SK-N-SH (cell line): ENCODE measurements at regions not wholly inside any gene's neighbourhood (a gene's known extent, or its start where the extent isn't known, plus 50 kb on each side); places are given as distances from the start of the nearest gene placed in this dataset.

Experiments used
- CTCF ChIA-PET: fragments of 300-600, 350-600 bp; formaldehyde crosslinking; extraction: SDS; loops from one replicate; lab custom pipeline; 2021; lab: Yijun Ruan, JAX
- POLR2A ChIA-PET: fragments of 350-600 bp; sonication (Branson Sonifier 250); formaldehyde crosslinking; extraction: SDS; loops from one replicate; lab custom pipeline; 2020; ENCODE audit warnings: antibody characterized with exemption, inconsistent platforms; lab: Yijun Ruan, JAX
- DNase-seq: peaks from one replicate; pipeline ENCODE4 v3.0.0; 2012
- H2AFZ ChIP-seq: fragments of 200-600 bp; sonication (generic); 2 replicates; pipeline ENCODE4 v1.8.1; 2016; ENCODE audit warnings: antibody characterized with exemption, mild to moderate bottlenecking, low read depth
- H3F3A ChIP-seq: fragments of 200-600 bp; sonication (generic); replicated peaks from 2 replicates; pipeline ENCODE3; 2016; ENCODE audit warnings: antibody characterized with exemption, mild to moderate bottlenecking; ENCODE audit not compliant: insufficient read depth
- H3K27ac ChIP-seq, 2 experiments: fragments of 200-500 bp in 1 of 2; fragments of 200-600 bp in 1 of 2; sonication (Bioruptor generic) in 1 of 2; sonication (generic), shearing (Covaris generic) in 1 of 2; 2 replicates each; pipeline versions ENCODE4 v1.5.1 to v1.6.1; 2014 to 2016; ENCODE audit warnings: low read depth in 2 of 2, inconsistent platforms in 1 of 2, low read length in 1 of 2, mild to moderate bottlenecking in 1 of 2, mixed read lengths in 1 of 2
- H3K27me3 ChIP-seq: fragments of 200-600 bp; sonication (generic), shearing (Covaris generic); 2 replicates; pipeline ENCODE4 v1.6.1; 2016; ENCODE audit warnings: mixed run types; ENCODE audit not compliant: insufficient read depth
- H3K36me3 ChIP-seq, 2 experiments: fragments of 200-500 bp in 1 of 2; fragments of 200-600 bp in 1 of 2; sonication (Bioruptor generic) in 1 of 2; sonication (generic) in 1 of 2; replicated peaks in 1 of 2; 2 replicates each; pipeline versions ENCODE3 to v1.5.1; 2014 to 2016; ENCODE audit warnings: low read length in 1 of 2, mild to moderate bottlenecking in 1 of 2; ENCODE audit not compliant: insufficient read depth in 2 of 2, control insufficient read depth in 1 of 2
- H3K4me1 ChIP-seq, 2 experiments: fragments of 200-500 bp in 1 of 2; fragments of 200-600 bp in 1 of 2; sonication (Bioruptor generic) in 1 of 2; sonication (generic), shearing (Covaris generic) in 1 of 2; 2 replicates each; pipeline versions ENCODE4 v1.5.1 to v1.6.1; 2014 to 2016; ENCODE audit warnings: low read depth in 1 of 2, low read length in 1 of 2, mixed run types in 1 of 2; ENCODE audit not compliant: insufficient read depth in 2 of 2, control insufficient read depth in 1 of 2
- H3K4me2 ChIP-seq: fragments of 200-600 bp; sonication (generic), shearing (Covaris generic); 2 replicates; pipeline ENCODE4 v1.6.1; 2017; ENCODE audit warnings: mixed run types
- H3K4me3 ChIP-seq, 2 experiments: fragments of 200-500 bp in 1 of 2; fragments of 200-600 bp in 1 of 2; sonication (Bioruptor generic) in 1 of 2; sonication (generic), shearing (Covaris generic) in 1 of 2; 2 replicates each; pipeline versions ENCODE4 v1.5.1 to v1.8.1; 2014 to 2016; ENCODE audit warnings: low read depth in 2 of 2, inconsistent platforms in 1 of 2, low read length in 1 of 2, mild to moderate bottlenecking in 1 of 2, mixed read lengths in 1 of 2, moderate library complexity in 1 of 2
- H3K79me2 ChIP-seq: fragments of 200-600 bp; sonication (generic); 2 replicates; pipeline ENCODE4 v1.8.1; 2017; ENCODE audit warnings: mild to moderate bottlenecking; ENCODE audit not compliant: insufficient read depth
- H3K9ac ChIP-seq: fragments of 200-600 bp; sonication (generic); 2 replicates; pipeline ENCODE4 v1.6.1; 2017; ENCODE audit warnings: mixed run types
- H3K9me2 ChIP-seq: fragments of 200-600 bp; sonication (generic); 2 replicates; pipeline ENCODE4 v1.6.1; 2017; ENCODE audit warnings: mixed run types
- H3K9me3 ChIP-seq: fragments of 200-600 bp; sonication (generic); 2 replicates; pipeline ENCODE4 v1.6.1; 2017; ENCODE audit warnings: mixed run types, mild to moderate bottlenecking, moderate library complexity
- H4K20me1 ChIP-seq: fragments of 200-600 bp; sonication (generic); 2 replicates; pipeline ENCODE4 v1.6.1; 2017; ENCODE audit warnings: mild to moderate bottlenecking, mixed run types; ENCODE audit not compliant: insufficient read depth
- CHD2 ChIP-seq: fragments of 150-350 bp; IDR thresholded peaks from 2 replicates; pipeline ENCODE4 v1.6.1; 2018; ENCODE audit warnings: low read length; ENCODE audit not compliant: partially characterized antibody
- ELF1 ChIP-seq: IDR thresholded peaks from 2 replicates; pipeline ENCODE4 v1.4.0; 2012
- EP300 ChIP-seq, 2 experiments: IDR thresholded peaks; 2 replicates each; pipeline versions ENCODE4 v1.4.0 to v1.6.1; 2012; ENCODE audit warnings: borderline replicate concordance in 1 of 2, low read depth in 1 of 2, low read length in 1 of 2
- EZH2phosphoT487 ChIP-seq: fragments of 200-600 bp; sonication (generic); IDR thresholded peaks from 2 replicates; pipeline ENCODE4 v1.6.1; 2017; ENCODE audit warnings: low read depth, mixed run types, mild to moderate bottlenecking, antibody characterized with exemption, moderate library complexity, borderline replicate concordance
- FOSL2 ChIP-seq: IDR thresholded peaks from 2 replicates; pipeline ENCODE4 v1.4.0; 2012; ENCODE audit warnings: low read depth, mild to moderate bottlenecking, moderate library complexity, borderline replicate concordance
- FOXM1 ChIP-seq: IDR thresholded peaks from 2 replicates; pipeline ENCODE4 v1.4.0; 2012; ENCODE audit warnings: low read depth, mild to moderate bottlenecking
- GABPA ChIP-seq: IDR thresholded peaks from 2 replicates; pipeline ENCODE4 v1.4.0; 2012; ENCODE audit warnings: low read depth, mild to moderate bottlenecking
- GATA2 ChIP-seq: sonication (generic); formaldehyde crosslinking; IDR thresholded peaks from 2 replicates; pipeline ENCODE4 v1.5.0; 2020; ENCODE audit warnings: mild to moderate bottlenecking, missing genetic modification reagents
- JUND ChIP-seq: IDR thresholded peaks from 2 replicates; pipeline ENCODE4 v1.4.0; 2012
- MEF2A ChIP-seq: IDR thresholded peaks from 2 replicates; pipeline ENCODE4 v1.4.0; 2012; ENCODE audit warnings: low read depth, borderline replicate concordance
- MXI1 ChIP-seq: IDR thresholded peaks from 2 replicates; pipeline ENCODE4 v1.6.1; 2012; ENCODE audit warnings: mild to moderate bottlenecking, low read depth, low read length, improper control_type of control experiment
- POLR2AphosphoS5 ChIP-seq: IDR thresholded peaks from 2 replicates; pipeline ENCODE4 v1.6.1; 2012; ENCODE audit warnings: low read depth, low read length
- RAD21 ChIP-seq: IDR thresholded peaks from 2 replicates; pipeline ENCODE4 v1.6.1; 2012; ENCODE audit warnings: mild to moderate bottlenecking, low read length
- RFX5 ChIP-seq: IDR thresholded peaks from 2 replicates; pipeline ENCODE4 v1.6.1; 2012; ENCODE audit warnings: mild to moderate bottlenecking, improper control_type of control experiment, low read length
- RXRA ChIP-seq: IDR thresholded peaks from 2 replicates; pipeline ENCODE4 v1.4.0; 2012; ENCODE audit warnings: low read depth, mild to moderate bottlenecking, borderline replicate concordance
- SMC3 ChIP-seq: IDR thresholded peaks from 2 replicates; pipeline ENCODE4 v1.6.1; 2012; ENCODE audit warnings: low read depth, low read length, improper control_type of control experiment
- TAF1 ChIP-seq: IDR thresholded peaks from 2 replicates; pipeline ENCODE4 v1.6.1; 2012; ENCODE audit warnings: low read depth, mild to moderate bottlenecking, low read length, moderate library complexity, borderline replicate concordance
- WGBS: methylation state at CpG from one replicate; pipeline ENCODE4 v1.1.6; 2017; ENCODE audit warnings: low lambda C conversion rate; 5-methylcytosine and 5-hydroxymethylcytosine counted together
- TF ChIP-seq, protein P1 (sequence below): IDR thresholded peaks from 2 replicates; pipeline ENCODE4 v1.4.0; 2012; ENCODE audit warnings: low read depth
- TF ChIP-seq, protein P2 (sequence below): IDR thresholded peaks from 2 replicates; pipeline ENCODE4 v1.4.0; 2012; ENCODE audit warnings: low read depth, borderline replicate concordance
- TF ChIP-seq, protein P3 (sequence below): fragments of 200-600 bp; sonication (generic); IDR thresholded peaks from 2 replicates; pipeline ENCODE4 v1.6.1; 2017; ENCODE audit warnings: antibody characterized with exemption, mild to moderate bottlenecking, moderate library complexity

DNA sequence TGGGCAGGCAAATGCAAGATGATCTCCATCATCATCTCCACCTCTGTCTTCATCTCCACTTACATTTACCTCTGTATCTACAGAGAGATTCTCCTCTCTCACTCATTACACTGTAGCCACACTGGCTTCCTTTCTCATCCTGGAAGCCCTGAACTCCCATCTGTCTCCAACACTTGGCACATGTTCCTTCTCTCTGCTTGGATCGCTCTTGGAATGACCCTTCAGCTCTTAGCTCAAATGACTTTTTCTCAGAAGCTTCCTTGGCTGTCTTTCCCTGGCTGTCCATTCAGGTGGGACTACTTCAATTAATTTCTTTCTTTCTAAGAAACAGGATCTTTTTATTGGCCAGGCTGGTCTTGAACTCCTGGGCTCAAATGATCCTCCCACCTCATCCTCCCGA, 120.0 kb upstream of the KLF4 start:
- no peak overlapping the region for H3K9ac ChIP-seq
- H2AFZ ChIP-seq: no peak overlapping the region
- H3K9me2 ChIP-seq: no peaks in the 10 kb centered on the region
- no peak for DNase-seq
- H3F3A ChIP-seq: no peaks in the 10 kb centered on the region
- no peaks in the 10 kb centered on the region for H3K9me3 ChIP-seq
- H3K27me3 ChIP-seq: peaks cover 41% of the 10 kb centered on the region; the same call in 1 of the 2 replicates
- CTCF ChIA-PET: no interaction called here
- no peaks in the 10 kb centered on the region for H4K20me1 ChIP-seq
- no peaks in the 10 kb centered on the region for H3K4me1 ChIP-seq
- no peak overlapping the region for H3K27ac ChIP-seq
- no peak overlapping the region for H3K4me3 ChIP-seq
- WGBS: 10% methylated on average over 2 of the region's 2 CpGs
- H3K4me2 ChIP-seq: no peak overlapping the region
- H3K36me3 ChIP-seq: no peaks in the 10 kb centered on the region
- TF ChIP-seq MXI1: no peak
- no peak for TF ChIP-seq TAF1
- TF ChIP-seq FOSL2: no peak
- TF ChIP-seq POLR2AphosphoS5: no peak
- TF ChIP-seq EZH2phosphoT487: no peak
- TF ChIP-seq GABPA: no peak
- TF ChIP-seq MEF2A: no peak
- no peak for TF ChIP-seq FOXM1
- TF ChIP-seq, protein P1, sequence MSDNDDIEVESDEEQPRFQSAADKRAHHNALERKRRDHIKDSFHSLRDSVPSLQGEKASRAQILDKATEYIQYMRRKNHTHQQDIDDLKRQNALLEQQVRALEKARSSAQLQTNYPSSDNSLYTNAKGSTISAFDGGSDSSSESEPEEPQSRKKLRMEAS: no peak
- TF ChIP-seq, protein P2, sequence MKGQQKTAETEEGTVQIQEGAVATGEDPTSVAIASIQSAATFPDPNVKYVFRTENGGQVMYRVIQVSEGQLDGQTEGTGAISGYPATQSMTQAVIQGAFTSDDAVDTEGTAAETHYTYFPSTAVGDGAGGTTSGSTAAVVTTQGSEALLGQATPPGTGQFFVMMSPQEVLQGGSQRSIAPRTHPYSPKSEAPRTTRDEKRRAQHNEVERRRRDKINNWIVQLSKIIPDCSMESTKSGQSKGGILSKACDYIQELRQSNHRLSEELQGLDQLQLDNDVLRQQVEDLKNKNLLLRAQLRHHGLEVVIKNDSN: no peak
- no peak for TF ChIP-seq RXRA
- no peak for TF ChIP-seq JUND
- no peak for TF ChIP-seq GATA2 (CRISPR knock-in tag)
- TF ChIP-seq, protein P3, sequence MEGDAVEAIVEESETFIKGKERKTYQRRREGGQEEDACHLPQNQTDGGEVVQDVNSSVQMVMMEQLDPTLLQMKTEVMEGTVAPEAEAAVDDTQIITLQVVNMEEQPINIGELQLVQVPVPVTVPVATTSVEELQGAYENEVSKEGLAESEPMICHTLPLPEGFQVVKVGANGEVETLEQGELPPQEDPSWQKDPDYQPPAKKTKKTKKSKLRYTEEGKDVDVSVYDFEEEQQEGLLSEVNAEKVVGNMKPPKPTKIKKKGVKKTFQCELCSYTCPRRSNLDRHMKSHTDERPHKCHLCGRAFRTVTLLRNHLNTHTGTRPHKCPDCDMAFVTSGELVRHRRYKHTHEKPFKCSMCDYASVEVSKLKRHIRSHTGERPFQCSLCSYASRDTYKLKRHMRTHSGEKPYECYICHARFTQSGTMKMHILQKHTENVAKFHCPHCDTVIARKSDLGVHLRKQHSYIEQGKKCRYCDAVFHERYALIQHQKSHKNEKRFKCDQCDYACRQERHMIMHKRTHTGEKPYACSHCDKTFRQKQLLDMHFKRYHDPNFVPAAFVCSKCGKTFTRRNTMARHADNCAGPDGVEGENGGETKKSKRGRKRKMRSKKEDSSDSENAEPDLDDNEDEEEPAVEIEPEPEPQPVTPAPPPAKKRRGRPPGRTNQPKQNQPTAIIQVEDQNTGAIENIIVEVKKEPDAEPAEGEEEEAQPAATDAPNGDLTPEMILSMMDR: no peak
- TF ChIP-seq RFX5: no peak
- no peak for TF ChIP-seq RAD21
- TF ChIP-seq SMC3: no peak
- TF ChIP-seq ELF1: no peak
- TF ChIP-seq EP300 (IDR thresholded peaks at IDR 0.05; ENCODE audit: borderline replicate concordance in 1 of 2, low read depth in 1 of 2, low read length in 1 of 2): no peak
- no peak for TF ChIP-seq CHD2
- POLR2A ChIA-PET: no interaction called here
- no peaks in the 10 kb centered on the region for H3K79me2 ChIP-seq
